ENCODE measurements at regions not wholly inside any gene's neighbourhood (a gene's known extent, or its start where the extent isn't known, plus 50 kb on each side); places are given as distances from the start of the nearest gene placed in this dataset.
A peak's percentile ranks its signal among the peaks of the same experiment; 100 is the strongest.

DNA sequence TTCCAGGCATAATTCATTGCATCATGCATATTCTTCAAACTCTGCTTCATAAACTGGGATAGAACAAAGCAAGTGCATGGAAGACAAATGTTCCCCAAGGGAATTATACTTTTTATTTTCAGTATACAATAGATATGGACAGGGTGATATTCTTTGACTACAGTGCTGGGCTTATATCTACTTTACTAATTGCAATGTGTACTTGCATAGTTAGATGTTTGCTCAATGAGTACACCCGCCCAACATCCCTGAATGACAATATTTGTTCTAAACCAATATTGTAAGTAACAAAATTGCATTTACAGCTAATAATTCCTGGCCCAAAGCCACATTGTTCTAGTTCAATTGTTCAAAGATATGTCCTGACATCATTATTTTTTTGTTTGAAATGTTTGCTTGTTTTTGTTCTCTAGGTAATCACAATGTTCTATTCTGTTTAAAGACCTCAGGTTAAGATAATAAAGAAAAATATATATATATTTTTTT, 171.4 kb downstream of the PTN start:
- DNase-seq (ENCODE audit: low spot score): no peak

DNA sequence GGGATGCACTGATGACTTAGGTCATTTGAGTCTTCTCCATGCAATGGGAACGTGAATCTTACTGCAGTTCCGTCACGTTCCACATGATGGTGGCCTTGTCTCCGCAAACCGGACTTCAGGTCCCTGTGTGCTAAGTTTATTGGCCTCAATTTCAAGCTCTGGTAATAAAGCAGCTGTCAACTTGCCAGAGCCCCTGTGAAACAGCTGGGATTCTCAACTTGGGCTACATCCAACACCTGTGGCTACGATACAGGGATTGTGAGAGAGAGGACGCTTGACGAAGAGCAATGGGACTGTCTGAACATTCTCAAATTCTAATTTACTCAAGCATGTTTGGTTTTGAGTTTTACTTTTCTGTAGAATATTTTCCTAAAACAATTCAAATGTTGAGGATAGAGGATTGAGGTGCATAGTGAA, 174.2 kb downstream of the PTN start:
- peak; percentile 81 for DNase-seq (ENCODE audit: low spot score)

DNA sequence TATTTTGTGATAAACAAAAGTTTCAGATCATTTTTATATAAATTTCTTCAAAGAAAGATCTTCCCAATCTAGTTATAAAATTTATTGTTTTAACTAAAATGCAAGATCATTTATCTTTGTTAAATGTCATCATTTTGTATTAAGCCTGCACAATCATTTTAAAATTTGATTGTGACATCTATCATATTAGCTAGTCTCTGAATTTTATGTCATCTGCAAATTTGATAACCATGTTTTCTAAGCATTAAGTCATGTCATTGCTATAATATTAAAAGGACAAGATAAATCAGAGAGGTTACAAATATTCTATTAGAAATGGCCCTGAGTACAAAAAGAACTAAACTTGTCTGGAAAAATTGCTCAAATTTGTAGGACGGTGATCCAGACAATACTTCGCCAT, 175.9 kb downstream of the PTN start:
- DNase-seq (ENCODE audit: low spot score): no peak

DNA sequence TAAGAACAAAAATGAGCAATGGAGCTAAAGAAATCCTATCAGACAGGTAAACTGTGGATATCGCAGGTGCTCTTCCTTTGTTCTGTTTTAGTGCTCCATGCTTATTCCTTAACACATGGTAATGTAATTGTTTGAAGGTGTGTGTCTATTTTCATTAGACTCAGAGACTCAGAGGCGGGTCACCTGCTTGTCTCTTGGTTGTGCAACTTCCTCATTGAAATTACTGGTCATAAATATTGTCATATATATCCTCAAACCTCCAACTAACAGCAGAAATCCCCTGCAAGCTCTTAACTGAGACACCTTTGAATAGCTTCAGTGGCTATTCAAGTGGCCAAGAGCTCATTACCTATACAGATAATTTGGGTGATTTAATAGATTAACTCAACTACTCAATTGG, 177.2 kb downstream of the PTN start:
- no peak for DNase-seq (ENCODE audit: low spot score)

DNA sequence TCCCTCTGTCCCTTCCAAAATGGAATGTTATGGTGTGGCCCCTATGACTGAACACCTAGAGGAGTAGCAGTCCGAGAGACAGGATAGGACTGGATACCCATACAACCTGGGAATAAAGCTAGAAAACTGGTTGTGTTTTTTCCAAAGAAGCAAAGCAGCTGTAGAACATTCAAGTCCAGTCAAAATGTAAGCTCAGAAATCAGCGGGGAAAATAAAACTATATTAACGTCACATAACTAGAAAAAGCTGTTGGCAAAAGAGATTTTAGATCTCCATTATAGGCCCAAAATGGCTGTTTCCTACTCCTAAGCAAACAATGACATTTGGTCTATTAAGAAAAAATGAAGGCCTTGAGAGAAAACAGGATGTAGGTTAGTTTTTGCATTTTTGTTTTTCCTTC, 177.7 kb downstream of the PTN start:
- DNase-seq (ENCODE audit: low spot score): no peak

DNA sequence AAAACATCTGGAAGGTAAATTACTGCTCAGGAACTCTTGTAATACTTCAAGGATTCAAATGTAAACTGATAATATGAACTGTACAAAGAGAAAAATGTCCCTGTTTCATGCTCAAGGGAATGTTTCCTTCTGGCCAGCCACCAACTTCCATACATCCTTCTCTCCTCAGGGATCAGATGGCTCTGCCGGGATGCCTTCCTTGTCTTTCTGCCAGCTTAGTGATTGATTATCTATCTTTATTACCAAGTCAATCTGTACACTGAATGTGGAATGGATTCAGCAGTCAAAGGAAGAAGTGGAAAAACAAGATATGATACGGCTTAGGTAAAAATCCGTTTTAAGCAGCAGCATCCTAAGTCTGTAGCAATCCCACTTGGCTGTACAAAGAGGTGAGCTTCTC, 178.3 kb downstream of the PTN start:
- DNase-seq (ENCODE audit: low spot score): no peak

DNA sequence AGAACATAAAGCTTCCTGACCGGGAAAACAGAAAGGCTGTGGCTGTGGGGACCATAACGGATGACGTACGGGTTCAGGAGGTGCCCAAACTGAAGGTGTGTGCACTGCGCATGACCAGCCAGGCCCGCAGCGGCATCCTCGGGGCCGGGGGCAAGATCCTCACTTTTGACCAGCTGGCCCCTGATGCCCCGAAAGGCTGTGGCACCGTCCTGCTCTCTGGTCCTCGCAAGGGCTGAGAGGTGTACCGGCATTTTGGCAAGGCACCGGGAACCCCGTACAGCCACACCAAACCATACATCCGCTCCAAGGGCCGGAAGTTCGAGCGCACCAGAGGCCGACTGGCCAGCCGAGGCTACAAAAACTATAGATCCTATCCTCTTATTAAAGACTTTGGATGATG, 179.3 kb downstream of the PTN start:
- no peak for DNase-seq (ENCODE audit: low spot score)

GRCh38 chr7:137160236-137160635, 183.3 kb downstream of the PTN start:
- no peak for DNase-seq (ENCODE audit: low spot score)

- no peak for DNase-seq (ENCODE audit: low spot score)
Measured at GRCh38 chr7:137157256-137157655, 186.3 kb downstream of the PTN start.

DNA sequence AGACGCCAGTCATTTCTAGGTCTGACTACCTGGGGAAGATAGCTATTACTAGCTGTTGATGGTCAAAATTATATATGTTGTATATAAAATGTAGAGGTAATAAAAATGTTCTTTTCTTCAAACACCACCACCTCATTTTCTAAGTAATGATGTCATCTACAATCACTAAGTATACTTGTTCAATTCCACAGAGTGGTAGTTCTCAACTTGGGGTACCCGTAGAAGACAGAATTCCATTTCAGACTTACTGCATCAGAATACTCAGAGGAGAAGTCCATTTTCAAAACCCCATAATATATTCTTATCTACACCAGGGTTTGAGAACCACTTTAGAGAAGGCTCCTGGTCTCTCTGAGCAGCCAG, 191.9 kb downstream of the PTN start:
- no peak for DNase-seq (ENCODE audit: low spot score)

DNA sequence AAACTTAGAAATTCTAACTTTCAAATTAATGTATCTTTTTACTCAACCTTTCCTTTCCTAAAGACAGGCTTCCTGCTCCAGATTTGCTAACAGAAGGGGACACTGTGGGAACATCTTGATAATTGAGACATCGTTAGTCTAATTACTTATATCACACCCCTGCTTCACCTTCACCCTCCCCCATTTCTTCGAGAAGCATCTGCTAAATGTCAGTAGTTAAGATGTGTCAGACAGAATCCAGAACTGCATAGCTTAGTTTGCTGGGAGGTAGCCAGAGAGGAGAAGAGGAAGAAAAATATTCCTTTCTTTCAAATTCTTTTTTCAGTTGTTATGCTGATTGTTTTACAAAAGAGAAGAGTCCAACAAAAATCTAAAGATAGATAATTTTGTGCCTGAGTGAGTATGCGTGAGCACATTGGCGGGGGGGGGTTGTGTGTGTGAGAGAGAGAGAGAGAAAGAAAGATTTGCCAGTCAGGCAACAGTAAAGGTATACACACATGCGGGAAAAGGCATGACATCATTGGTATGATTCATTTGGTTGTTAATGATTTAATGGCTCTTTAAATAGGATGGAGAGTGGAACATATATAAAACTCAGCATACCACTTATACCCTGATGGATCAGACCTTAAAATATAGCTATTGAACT, 192.4 kb downstream of the PTN start:
- no peak for DNase-seq (ENCODE audit: low spot score)

GRCh38 chr7:137147338-137147720, 196.2 kb downstream of the PTN start:
- DNase-seq (ENCODE audit: low spot score): no peak

GRCh38 chr7:137146552-137147337, 196.8 kb downstream of the PTN start:
- DNase-seq (ENCODE audit: low spot score): no peak

GRCh38 chr7:137146012-137146455, 197.5 kb downstream of the PTN start:
- DNase-seq (ENCODE audit: low spot score): no peak

DNA sequence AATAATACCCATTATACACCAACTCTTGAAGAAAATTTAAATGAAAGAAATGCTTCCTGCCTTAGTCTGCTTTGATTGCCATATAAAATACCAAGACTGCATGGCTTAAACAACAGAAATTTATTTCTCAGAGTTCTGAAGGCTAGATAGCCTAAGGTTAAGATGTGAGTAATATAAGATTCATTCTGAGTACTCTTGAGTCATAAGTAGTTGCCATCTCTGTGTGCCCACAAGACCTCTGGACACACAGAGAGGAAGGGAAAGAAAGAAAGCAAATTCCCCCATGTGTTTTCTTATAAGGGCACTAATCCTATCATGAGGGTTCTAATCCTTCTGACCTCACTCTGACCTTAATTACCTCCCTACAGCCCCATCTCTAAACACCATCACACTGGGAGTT, 201.2 kb downstream of the PTN start:
- DNase-seq (ENCODE audit: low spot score): no peak

- DNase-seq (ENCODE audit: low spot score): no peak
Measured at GRCh38 chr7:137135654-137136350, 207.7 kb downstream of the PTN start.

- no peak for DNase-seq (ENCODE audit: low spot score)
Measured at GRCh38 chr7:137130751-137131158, 212.8 kb downstream of the PTN start.

DNA sequence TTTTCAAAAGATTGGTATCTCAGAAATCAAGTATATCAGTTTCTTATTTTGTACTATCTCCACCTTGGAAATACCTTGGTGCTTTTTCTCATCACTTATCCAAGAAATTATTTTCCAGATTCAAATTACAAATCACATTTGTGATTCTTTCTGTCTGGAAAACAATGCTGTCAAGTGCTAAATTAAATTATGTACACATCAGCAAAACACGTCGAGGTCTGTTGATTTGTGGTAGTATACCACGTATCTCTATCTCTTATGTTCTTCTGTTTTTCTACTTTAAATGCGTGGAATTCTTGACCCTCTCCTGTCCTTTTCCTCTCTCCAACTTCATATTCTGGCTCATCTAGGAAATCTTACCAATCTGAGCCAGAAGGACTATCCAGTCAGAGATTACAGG, 214.5 kb downstream of the PTN start:
- DNase-seq (ENCODE audit: low spot score): no peak

GRCh38 chr7:137127806-137128205, 215.7 kb downstream of the PTN start:
- DNase-seq (ENCODE audit: low spot score): no peak

DNA sequence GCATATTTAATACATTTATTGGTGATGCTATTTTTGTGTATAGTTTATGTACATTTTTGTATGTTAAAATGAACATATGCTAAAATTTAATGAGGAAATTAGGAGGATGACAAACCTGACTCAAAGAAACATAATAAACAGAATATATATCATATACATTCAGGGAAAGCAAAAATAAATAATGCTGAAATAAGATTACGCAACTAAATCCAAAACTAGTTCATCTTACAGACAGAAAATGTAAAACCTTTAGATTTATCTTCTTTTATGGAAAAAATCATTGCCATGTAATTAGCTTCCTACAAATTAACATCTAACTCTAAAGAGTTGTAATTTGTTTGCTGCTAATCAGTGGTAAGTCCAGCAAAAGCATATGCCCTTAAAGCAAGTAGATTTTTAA, 216.5 kb downstream of the PTN start:
- DNase-seq (ENCODE audit: low spot score): no peak

- DNase-seq (ENCODE audit: low spot score): no peak
Measured at GRCh38 chr7:137122145-137122544, 221.4 kb downstream of the PTN start.

- DNase-seq (ENCODE audit: low spot score): no peak
Measured at GRCh38 chr7:137120690-137121089, 222.8 kb downstream of the PTN start.

DNA sequence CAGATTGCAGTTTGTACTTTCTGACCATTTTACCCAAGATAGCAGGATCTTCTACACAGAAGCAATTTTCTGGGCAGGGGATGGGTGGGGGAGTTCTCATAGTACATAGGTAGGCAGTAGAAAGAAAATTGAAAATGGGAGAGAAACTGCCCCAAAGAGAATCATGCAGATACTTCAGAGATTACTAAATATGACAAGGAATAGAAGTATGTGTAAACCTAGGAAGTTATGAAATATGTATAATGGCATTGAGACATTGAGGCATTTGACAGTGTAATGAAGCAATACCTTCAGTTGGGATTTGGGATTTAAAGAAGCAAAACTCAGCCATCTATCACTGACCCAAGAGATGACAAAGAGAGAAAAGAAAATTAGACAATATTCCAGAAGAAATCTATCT, 233.0 kb downstream of the PTN start:
- no peak for DNase-seq (ENCODE audit: low spot score)

Data from SK-N-DZ (cell line).